GM12878 (cell line): ENCODE measurements at regions not wholly inside any gene's neighbourhood (a gene's known extent, or its start where the extent isn't known, plus 50 kb on each side); places are given as distances from the start of the nearest gene placed in this dataset.

Experiments
- ATAC-seq: fragments of 200-7000 bp; cut with Tn5 transposase; 3 replicates; pipeline ENCODE4 v1.9.1; 2020; ENCODE audit warnings: mild to moderate bottlenecking, moderate library complexity
- BruUV-seq: library from RNA; stranded (reverse); fragments of 400-500 nt; replicated peaks from 2 replicates; lab custom pipeline; 2021; lab: Mats Ljungman, UMichigan
- CTCF ChIA-PET: fragments of 300-600 bp; sonication (Branson Sonifier 250); formaldehyde crosslinking; extraction: SDS; loops from one replicate; lab custom pipeline; 2021; ENCODE audit warnings: inconsistent platforms; lab: Yijun Ruan, JAX
- POLR2A ChIA-PET: fragments of 350-600 bp; formaldehyde crosslinking; extraction: SDS; loops from one replicate; lab custom pipeline; 2021; ENCODE audit warnings: inconsistent platforms; lab: Charles Lee
- RAD21 ChIA-PET: fragments of 300-600 bp; sonication (Branson Sonifier 250); formaldehyde crosslinking; loops from one replicate; lab custom pipeline; 2023; ENCODE audit warnings: antibody characterized with exemption; ENCODE audit not compliant: unreplicated experiment; lab: Charles Lee
- SMC1A ChIA-PET: fragments of 300-600 bp; sonication (Branson Sonifier 250); formaldehyde crosslinking; loops from one replicate; lab custom pipeline; 2023; ENCODE audit not compliant: unreplicated experiment, uncharacterized antibody; lab: Charles Lee
- DNase-seq: peaks from one replicate; pipeline ENCODE4 v3.0.0-alpha.2; 2011; ENCODE audit warnings: low read depth, low spot score
- FAIRE-seq: peaks from 3 replicates; lab custom pipeline; 2011; peaks lifted over from hg19 to GRCh38; lab: Jason Lieb, UNC
- H2AFZ ChIP-seq: 2 replicates; pipeline ENCODE4 v1.6.0; 2011; ENCODE audit warnings: low read depth, low read length, control low read depth; ENCODE audit not compliant: control insufficient read depth
- H3K27ac ChIP-seq: 2 replicates; pipeline ENCODE4 v1.5.1; 2011; ENCODE audit warnings: control low read depth; ENCODE audit not compliant: control insufficient read depth, insufficient read depth
- H3K27me3 ChIP-seq, 2 experiments: replicated peaks in 1 of 2; 2 replicates each; pipeline versions ENCODE4 v1.6.0 to v1.6.1; 2011; ENCODE audit warnings: low read length in 1 of 2; ENCODE audit not compliant: control insufficient read depth in 2 of 2, insufficient read depth in 2 of 2
- H3K36me3 ChIP-seq, 2 experiments: 2 replicates each; pipeline ENCODE4 v1.5.1; 2011; ENCODE audit warnings: low read length in 1 of 2; ENCODE audit not compliant: control insufficient read depth in 2 of 2, insufficient read depth in 2 of 2
- H3K4me1 ChIP-seq: 2 replicates; pipeline ENCODE4 v1.6.1; 2011; ENCODE audit warnings: mild to moderate bottlenecking, low read length, moderate library complexity, mixed read lengths; ENCODE audit not compliant: control insufficient read depth, insufficient read depth
- H3K4me2 ChIP-seq: 2 replicates; pipeline ENCODE4 v1.6.0; 2011; ENCODE audit warnings: control low read depth; ENCODE audit not compliant: control insufficient read depth, insufficient read depth
- H3K4me3 ChIP-seq: fragments of 200-600 bp; sonication (generic); 2 replicates; pipeline ENCODE4 v1.5.1; 2016
- H3K79me2 ChIP-seq: 2 replicates; pipeline ENCODE4 v1.6.0; 2011; ENCODE audit warnings: low read length; ENCODE audit not compliant: control insufficient read depth, insufficient read depth
- H3K9ac ChIP-seq: 2 replicates; pipeline ENCODE4 v1.8.0; 2011; ENCODE audit warnings: low read length, control low read depth, mixed read lengths; ENCODE audit not compliant: control insufficient read depth, insufficient read depth
- H3K9me3 ChIP-seq: replicated peaks from 3 replicates; pipeline ENCODE4 v1.5.1; 2011; ENCODE audit warnings: mild to moderate bottlenecking, low read length; ENCODE audit not compliant: control insufficient read depth, insufficient read depth
- H4K20me1 ChIP-seq: 2 replicates; pipeline ENCODE4 v1.6.0; 2011; ENCODE audit not compliant: control insufficient read depth, insufficient read depth
- BMI1 ChIP-seq: fragments of 450-650 bp; IDR thresholded peaks from 2 replicates; pipeline ENCODE4 v1.6.1; 2016; ENCODE audit warnings: mild to moderate bottlenecking, moderate library complexity, borderline replicate concordance
- E2F8 ChIP-seq: fragments of 450-650 bp; IDR thresholded peaks from 2 replicates; pipeline ENCODE4 v1.6.1; 2018; ENCODE audit warnings: mild to moderate bottlenecking, low read depth, moderate library complexity; ENCODE audit not compliant: partially characterized antibody
- EED ChIP-seq: sonication (generic); IDR thresholded peaks from 2 replicates; pipeline ENCODE4 v1.6.1; 2016; ENCODE audit warnings: antibody characterized with exemption, low read depth
- ETV6 ChIP-seq, 2 experiments: fragments of 450-650 bp in 1 of 2; IDR thresholded peaks in 1 of 2; conservative IDR thresholded peaks in 1 of 2; 2 replicates each; pipeline ENCODE4 v1.6.1; 2014; ENCODE audit warnings: antibody characterized with exemption in 1 of 2, borderline replicate concordance in 1 of 2, low read depth in 1 of 2, mild to moderate bottlenecking in 1 of 2, moderate library complexity in 1 of 2
- FOXK2 ChIP-seq: fragments of 450-650 bp; IDR thresholded peaks from 2 replicates; pipeline ENCODE4 v1.6.1; 2017; ENCODE audit warnings: mild to moderate bottlenecking, moderate library complexity
- FOXM1 ChIP-seq: IDR thresholded peaks from 2 replicates; pipeline ENCODE4 v1.6.1; 2012; ENCODE audit warnings: low read depth, mild to moderate bottlenecking, inconsistent platforms, low read length, moderate library complexity
- HDGF ChIP-seq: fragments of 450-650 bp; IDR thresholded peaks from 2 replicates; pipeline ENCODE4 v1.6.1; 2016; ENCODE audit warnings: antibody characterized with exemption
- KLF5 ChIP-seq: fragments of 450-650 bp; IDR thresholded peaks from 2 replicates; pipeline ENCODE4 v1.6.1; 2014; ENCODE audit warnings: mild to moderate bottlenecking; ENCODE audit not compliant: partially characterized antibody
- MAX ChIP-seq: IDR thresholded peaks from 2 replicates; pipeline ENCODE4 v1.6.1; 2012; ENCODE audit warnings: low read depth, low read length, improper control_type of control experiment
- NR2C2 ChIP-seq: IDR thresholded peaks from 2 replicates; pipeline ENCODE4 v1.6.1; 2011; ENCODE audit warnings: borderline replicate concordance, low read depth; ENCODE audit not compliant: control insufficient read depth, insufficient read length
- NR2F1 ChIP-seq: fragments of 450-650 bp; conservative IDR thresholded peaks from 2 replicates; pipeline ENCODE4 v1.6.1; 2017; ENCODE audit warnings: mild to moderate bottlenecking
- POLR2AphosphoS5 ChIP-seq: IDR thresholded peaks from 2 replicates; pipeline ENCODE4 v1.6.1; 2011; ENCODE audit warnings: mild to moderate bottlenecking, low read length, inconsistent platforms
- RELA ChIP-seq: fragments of 450-650 bp; IDR thresholded peaks from 2 replicates; pipeline ENCODE4 v1.8.0; 2014; ENCODE audit warnings: borderline replicate concordance; ENCODE audit not compliant: partially characterized antibody
- SKIL ChIP-seq: fragments of 450-650 bp; IDR thresholded peaks from 2 replicates; pipeline ENCODE4 v1.6.1; 2017; ENCODE audit warnings: mild to moderate bottlenecking, low read depth, inconsistent platforms; ENCODE audit not compliant: poor library complexity, severe bottlenecking
- STAT1 ChIP-seq: fragments of 450-650 bp; conservative IDR thresholded peaks from 2 replicates; pipeline ENCODE4 v1.6.1; 2014; ENCODE audit warnings: antibody characterized with exemption, mild to moderate bottlenecking
- ZBTB11 ChIP-seq: fragments of 450-650 bp; formaldehyde crosslinking; IDR thresholded peaks from 2 replicates; pipeline ENCODE4 v1.5.0; 2022; ENCODE audit warnings: mild to moderate bottlenecking, missing genetic modification characterization
- ZSCAN29 ChIP-seq: fragments of 450-650 bp; IDR thresholded peaks from 2 replicates; pipeline ENCODE4 v1.6.1; 2017; ENCODE audit warnings: mild to moderate bottlenecking, moderate library complexity
- WGBS: methylation state at CpG from one replicate; pipeline ENCODE4 v1.1.6; 2016; ENCODE audit warnings: low lambda C conversion rate; ENCODE audit not compliant: insufficient replicate concordance, insufficient coverage; ENCODE audit errors: missing lambda C conversion rate; 5-methylcytosine and 5-hydroxymethylcytosine counted together
- in situ Hi-C: fragments of 300-500 bp; cut with MboI; formaldehyde crosslinking; loops from 9 replicates; pipeline ENCODE4 v1.14.3; 2018; ENCODE audit warnings: mixed read lengths
- intact Hi-C: fragments of 100-400 bp; cut with micrococcal nuclease; formaldehyde crosslinking; loops from one replicate; pipeline ENCODE4 v1.14.2; 2022; ENCODE audit not compliant: unreplicated experiment

- CTCF ChIA-PET: no interaction called here
- in situ Hi-C loops: no loop called here
- no peaks in the 10 kb centered on the region for H3K36me3 ChIP-seq
Observed at GRCh38 chr9:7957803-7958202, 158.2 kb upstream of the DMAC1 start.

More at GRCh38 chr9:7957803-7958202, 158.2 kb upstream of the DMAC1 start:
- H3K9ac ChIP-seq: no peak overlapping the region
- H3K4me1 ChIP-seq: no peaks in the 10 kb centered on the region
- no peaks in the 10 kb centered on the region for H3K27me3 ChIP-seq
- DNase-seq (no peak), ATAC-seq (no peak), FAIRE-seq (no peak)
- 41% methylated on average over 2 of the region's 2 CpGs for WGBS
- no peaks in the 10 kb centered on the region for H3K9me3 ChIP-seq
- ChIA-PET SMC1A (no interaction called here), POLR2A (no interaction called here), RAD21 (no interaction called here)
- H3K4me2 ChIP-seq: no peak overlapping the region
- no peaks in the 10 kb centered on the region for H4K20me1 ChIP-seq
- H2AFZ ChIP-seq: no peak overlapping the region
- no peak overlapping the region for H3K4me3 ChIP-seq
- TF ChIP-seq FOXM1 (no peak), FOXK2 (no peak), KLF5 (no peak), E2F8 (no peak), ZBTB11 (CRISPR knock-in tag) (no peak), EED (no peak), RELA (no peak), MAX (no peak), HDGF (no peak), NR2F1 (no peak), NR2C2 (no peak), POLR2AphosphoS5 (no peak), STAT1 (no peak), ETV6 (conservative IDR thresholded peaks at IDR 0.05 in 1 of 2, IDR thresholded peaks at IDR 0.05 in 1 of 2; ENCODE audit: borderline replicate concordance in 1 of 2, low read depth in 1 of 2) (no peak), BMI1 (no peak), SKIL (no peak), ZSCAN29 (no peak)
- no peak overlapping the region for H3K27ac ChIP-seq
- no TSS peak for BruUV-seq
- intact Hi-C loops: no loop called here
- no peaks in the 10 kb centered on the region for H3K79me2 ChIP-seq
